PC-9 (cell line): ENCODE measurements at regions not wholly inside any gene's neighbourhood (a gene's known extent, or its start where the extent isn't known, plus 50 kb on each side); places are given as distances from the start of the nearest gene placed in this dataset.
A peak's percentile ranks its signal among the peaks of the same experiment; 100 is the strongest.

ENCODE experiments used
- BruUV-seq: library from RNA; stranded (reverse); fragments of 400-500 nt; replicated peaks from 2 replicates; lab custom pipeline; 2021; lab: Mats Ljungman, UMichigan
- CTCF ChIA-PET: fragments of 300-600 bp; sonication (Branson Sonifier 250); formaldehyde crosslinking; loops from one replicate; lab custom pipeline; 2022; ENCODE audit warnings: antibody characterized with exemption; lab: Charles Lee
- POLR2A ChIA-PET: fragments of 300-600 bp; sonication (Branson Sonifier 250); formaldehyde crosslinking; loops from one replicate; lab custom pipeline; 2022; ENCODE audit warnings: antibody characterized with exemption; ENCODE audit not compliant: unreplicated experiment; lab: Charles Lee
- DNase-seq, 2 experiments: peaks; one replicate each; pipeline versions ENCODE4 v3.0.0 to v3.0.0-alpha.2; 2015 to 2022; ENCODE audit warnings: mixed read lengths in 1 of 2
- H2AFZ ChIP-seq: fragments of 200-600 bp; sonication (generic); 2 replicates; pipeline ENCODE4 v1.8.1; 2017; ENCODE audit warnings: antibody characterized with exemption
- H3F3A ChIP-seq: fragments of 200-600 bp; sonication (generic); 2 replicates; pipeline ENCODE4 v1.8.1; 2017; ENCODE audit warnings: antibody characterized with exemption, mild to moderate bottlenecking, low read depth; ENCODE audit not compliant: insufficient read depth
- H3K27ac ChIP-seq: fragments of 200-600 bp; sonication (generic); 2 replicates; pipeline ENCODE4 v1.6.1; 2016; ENCODE audit warnings: mixed run types
- H3K27me3 ChIP-seq: fragments of 200-600 bp; sonication (generic); 2 replicates; pipeline ENCODE4 v1.6.1; 2016; ENCODE audit warnings: low read depth, mixed run types; ENCODE audit not compliant: insufficient read depth
- H3K36me3 ChIP-seq: fragments of 200-600 bp; sonication (generic); 2 replicates; pipeline ENCODE4 v1.6.1; 2016; ENCODE audit warnings: low read depth, mixed run types
- H3K4me1 ChIP-seq: fragments of 200-600 bp; sonication (generic); replicated peaks from 2 replicates; pipeline ENCODE4 v1.6.1; 2016; ENCODE audit warnings: mixed run types; ENCODE audit not compliant: insufficient read depth
- H3K4me2 ChIP-seq: fragments of 200-600 bp; sonication (generic); 2 replicates; pipeline ENCODE4 v1.6.1; 2017; ENCODE audit warnings: mixed run types
- H3K4me3 ChIP-seq: fragments of 200-600 bp; sonication (generic); 2 replicates; pipeline ENCODE4 v1.6.1; 2016; ENCODE audit warnings: mixed run types
- H3K79me2 ChIP-seq: fragments of 200-600 bp; sonication (generic); 2 replicates; pipeline ENCODE4 v1.6.1; 2017; ENCODE audit warnings: low read depth, mixed run types
- H3K9me2 ChIP-seq: fragments of 200-600 bp; sonication (generic); 2 replicates; pipeline ENCODE4 v1.8.1; 2017; ENCODE audit warnings: mild to moderate bottlenecking; ENCODE audit not compliant: insufficient read depth
- H3K9me3 ChIP-seq: fragments of 200-600 bp; sonication (generic); 2 replicates; pipeline ENCODE4 v1.8.1; 2016; ENCODE audit warnings: low read depth; ENCODE audit not compliant: insufficient read depth
- H4K20me1 ChIP-seq: fragments of 200-600 bp; sonication (generic); 2 replicates; pipeline ENCODE4 v1.8.1; 2017; ENCODE audit not compliant: insufficient read depth
- CTCF ChIP-seq: fragments of 200-600 bp; sonication (generic); conservative IDR thresholded peaks from 2 replicates; pipeline ENCODE4 v1.6.1; 2017; ENCODE audit warnings: mixed run types, antibody characterized with exemption, mild to moderate bottlenecking, moderate library complexity
- EZH2 ChIP-seq: fragments of 200-600 bp; sonication (generic); IDR thresholded peaks from 2 replicates; pipeline ENCODE4 v1.8.0; 2017; ENCODE audit warnings: antibody characterized with exemption, low read depth
- intact Hi-C: fragments of 100-400 bp; cut with micrococcal nuclease; formaldehyde crosslinking; loops from one replicate; pipeline ENCODE4 v1.10.0; 2022; ENCODE audit not compliant: unreplicated experiment

- intact Hi-C loops = no loop called here
- CTCF ChIA-PET = no interaction called here
Measured at GRCh38 chr3:65035246-65035645, 347.4 kb upstream of the ADAMTS9 start.

GRCh38 chr3:65033576-65033975 lies 345.8 kb upstream of the ADAMTS9 start:
- no peaks in the 10 kb centered on the region for H3K9me2 ChIP-seq
- no peaks in the 10 kb centered on the region for H3K27me3 ChIP-seq
- no TSS peak for BruUV-seq
- TF ChIP-seq CTCF (no peak), EZH2 (no peak)
- no peaks in the 10 kb centered on the region; the same call in 1 of the 2 replicates for H3K9me3 ChIP-seq
- no peak overlapping the region for H3K27ac ChIP-seq
- CTCF ChIA-PET = no interaction called here
- peaks cover 15% of the 10 kb centered on the region; the same call in 1 of the 2 replicates for H3K4me1 ChIP-seq
- no peak overlapping the region for H2AFZ ChIP-seq
- H3K79me2 ChIP-seq = no peaks in the 10 kb centered on the region
- no peak overlapping the region for H3K4me2 ChIP-seq
- H3F3A ChIP-seq = peaks cover 15% of the 10 kb centered on the region
- DNase-seq = no peak
- POLR2A ChIA-PET = interaction anchor here (0.7 kb wide), 1 partner anchor 486 kb away, joined by 5 read pairs; no protein-coding TSS in a partner anchor
- no peak overlapping the region for H3K4me3 ChIP-seq
- no peaks in the 10 kb centered on the region for H4K20me1 ChIP-seq
- no peaks in the 10 kb centered on the region for H3K36me3 ChIP-seq
- intact Hi-C loops = loop anchor here (5.0 kb wide), 1 partner anchor 346 kb away; the partner anchor contains the start of gene ADAMTS9

More at GRCh38 chr3:65035246-65035645, 347.4 kb upstream of the ADAMTS9 start:
- Histone ChIP-seq H3K27ac (no peak overlapping the region), H3K4me1 (peaks cover 14% of the 10 kb centered on the region; the same call in 1 of the 2 replicates), H3K9me3 (no peaks in the 10 kb centered on the region; the same call in 1 of the 2 replicates), H3K4me2 (no peak overlapping the region), H4K20me1 (no peaks in the 10 kb centered on the region), H3K4me3 (no peak overlapping the region), H3K36me3 (no peaks in the 10 kb centered on the region), H3K9me2 (no peaks in the 10 kb centered on the region), H3K27me3 (no peaks in the 10 kb centered on the region), H3K79me2 (no peaks in the 10 kb centered on the region), H3F3A (peaks cover 14% of the 10 kb centered on the region), H2AFZ (no peak overlapping the region)
- POLR2A ChIA-PET = no interaction called here
- DNase-seq = no peak
- no TSS peak for BruUV-seq
- TF ChIP-seq EZH2 = no peak
- no peak for TF ChIP-seq CTCF

GRCh38 chr3:65030847-65031463 lies 343.2 kb upstream of the ADAMTS9 start:
- TF ChIP-seq EZH2 (no peak), CTCF (no peak)
- Histone ChIP-seq H3K36me3 (no peaks in the 10 kb centered on the region), H3K79me2 (no peaks in the 10 kb centered on the region), H3K9me3 (no peaks in the 10 kb centered on the region; the same call in 1 of the 2 replicates), H3K27me3 (no peaks in the 10 kb centered on the region), H2AFZ (no peak overlapping the region), H3K27ac (no peak overlapping the region), H3F3A (peaks cover 15% of the 10 kb centered on the region), H3K4me3 (no peak overlapping the region), H3K4me2 (peak overlapping the region; percentile 19; the same call in 1 of the 2 replicates), H3K4me1 (peaks cover 15% of the 10 kb centered on the region; the same call in 1 of the 2 replicates), H4K20me1 (no peaks in the 10 kb centered on the region), H3K9me2 (no peaks in the 10 kb centered on the region)
- ChIA-PET POLR2A (interaction anchor here (0.6 to 0.7 kb wide), 3 partner anchors 12 to 343 kb away, joined by 3 to 18 read pairs (median 4); partner anchors contain the start of gene ADAMTS9), CTCF (no interaction called here)
- intact Hi-C loops = loop anchor here (1.0 to 5.0 kb wide), 3 partner anchors 12 to 344 kb away; partner anchors contain the start of gene ADAMTS9
- DNase-seq = peak; percentile 24 to 85
- no TSS peak for BruUV-seq
